ENCODE measurements at regions not wholly inside any gene's neighbourhood (a gene's known extent, or its start where the extent isn't known, plus 50 kb on each side); places are given as distances from the start of the nearest gene placed in this dataset.

DNA sequence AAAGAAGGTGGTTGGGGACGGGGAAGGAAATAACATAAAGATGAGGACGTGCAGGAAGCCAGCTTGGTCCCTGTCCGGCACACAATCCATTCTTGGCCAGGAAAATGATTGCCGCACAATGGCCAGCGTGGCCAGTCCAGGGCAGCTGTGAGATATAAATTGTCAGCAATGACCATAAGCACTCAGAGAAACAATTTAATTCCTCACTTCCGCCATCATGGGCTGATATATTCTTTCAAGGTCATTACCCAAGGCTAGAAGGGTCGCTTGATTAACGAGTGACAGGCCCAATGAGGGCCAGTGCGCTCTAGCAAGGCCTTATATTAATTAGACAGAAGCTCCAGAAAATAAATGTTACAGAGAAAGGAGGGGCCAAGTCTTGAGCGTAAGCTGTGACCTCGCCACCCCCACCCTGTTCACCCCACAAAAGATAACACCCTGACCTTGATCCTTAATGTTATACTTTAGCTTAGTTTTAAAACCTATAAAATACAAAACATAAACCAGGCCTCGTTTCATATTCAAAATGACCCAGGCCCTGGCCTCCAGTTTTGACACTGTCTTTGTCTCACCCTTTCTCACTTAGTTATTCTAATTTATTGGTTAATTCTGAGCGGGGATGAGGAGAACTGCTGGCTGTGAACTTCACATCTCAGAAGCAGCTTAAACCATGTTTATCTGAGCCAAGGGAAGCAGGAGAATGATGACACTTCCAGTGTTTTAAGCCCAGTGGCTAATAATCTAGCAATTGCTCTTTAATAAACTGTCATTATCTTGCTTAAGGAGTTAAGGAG, 478.3 kb upstream of the ZFHX3 start:
- TF ChIP-seq POLR2A (IDR thresholded peaks at IDR 0.05) = no peak
- TF ChIP-seq, protein P1, sequence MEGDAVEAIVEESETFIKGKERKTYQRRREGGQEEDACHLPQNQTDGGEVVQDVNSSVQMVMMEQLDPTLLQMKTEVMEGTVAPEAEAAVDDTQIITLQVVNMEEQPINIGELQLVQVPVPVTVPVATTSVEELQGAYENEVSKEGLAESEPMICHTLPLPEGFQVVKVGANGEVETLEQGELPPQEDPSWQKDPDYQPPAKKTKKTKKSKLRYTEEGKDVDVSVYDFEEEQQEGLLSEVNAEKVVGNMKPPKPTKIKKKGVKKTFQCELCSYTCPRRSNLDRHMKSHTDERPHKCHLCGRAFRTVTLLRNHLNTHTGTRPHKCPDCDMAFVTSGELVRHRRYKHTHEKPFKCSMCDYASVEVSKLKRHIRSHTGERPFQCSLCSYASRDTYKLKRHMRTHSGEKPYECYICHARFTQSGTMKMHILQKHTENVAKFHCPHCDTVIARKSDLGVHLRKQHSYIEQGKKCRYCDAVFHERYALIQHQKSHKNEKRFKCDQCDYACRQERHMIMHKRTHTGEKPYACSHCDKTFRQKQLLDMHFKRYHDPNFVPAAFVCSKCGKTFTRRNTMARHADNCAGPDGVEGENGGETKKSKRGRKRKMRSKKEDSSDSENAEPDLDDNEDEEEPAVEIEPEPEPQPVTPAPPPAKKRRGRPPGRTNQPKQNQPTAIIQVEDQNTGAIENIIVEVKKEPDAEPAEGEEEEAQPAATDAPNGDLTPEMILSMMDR (IDR thresholded peaks at IDR 0.05 in 8 of 11, conservative IDR thresholded peaks at IDR 0.05 in 3 of 11) = no peak
- no peak for TF ChIP-seq POLR2AphosphoS5 (IDR thresholded peaks at IDR 0.05)

All from spleen (tissue), 7 donors.